Astrocyte (in vitro differentiated cells and primary cell): ENCODE measurements at regions not wholly inside any gene's neighbourhood (a gene's known extent, or its start where the extent isn't known, plus 50 kb on each side); places are given as distances from the start of the nearest gene placed in this dataset.

Experiments used
- EZH2 ChIP-seq: IDR thresholded peaks from 2 replicates; pipeline ENCODE4 v1.6.1; 2012; ENCODE audit warnings: mild to moderate bottlenecking, low read length, inconsistent platforms; ENCODE audit not compliant: insufficient read depth
- TF ChIP-seq, protein P1 (sequence below): IDR thresholded peaks from 2 replicates; pipeline ENCODE4 v1.5.1; 2011; ENCODE audit warnings: low read depth, mild to moderate bottlenecking, inconsistent platforms, low read length, moderate library complexity; ENCODE audit not compliant: insufficient read depth

DNA sequence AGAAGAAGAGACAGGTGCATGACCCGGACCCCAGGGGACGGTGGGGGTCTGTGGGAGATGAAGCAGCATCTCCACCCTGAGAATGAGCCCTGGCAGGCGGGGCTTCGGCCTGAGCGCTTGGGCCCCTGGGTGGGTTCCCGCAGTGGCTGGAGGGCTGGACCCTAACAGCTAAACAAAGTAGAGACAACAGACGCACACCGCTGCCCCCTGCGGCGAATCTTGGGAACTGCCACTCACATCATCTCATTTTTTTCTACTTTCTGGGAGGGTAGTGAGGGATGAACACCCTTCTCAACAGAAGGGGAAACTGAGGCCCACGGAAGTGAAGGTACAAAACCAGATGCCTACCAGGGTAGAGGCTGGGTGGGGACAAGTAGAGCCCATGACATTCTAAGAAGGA, 104.7 kb downstream of the RFLNA start:
- TF ChIP-seq, protein P1, sequence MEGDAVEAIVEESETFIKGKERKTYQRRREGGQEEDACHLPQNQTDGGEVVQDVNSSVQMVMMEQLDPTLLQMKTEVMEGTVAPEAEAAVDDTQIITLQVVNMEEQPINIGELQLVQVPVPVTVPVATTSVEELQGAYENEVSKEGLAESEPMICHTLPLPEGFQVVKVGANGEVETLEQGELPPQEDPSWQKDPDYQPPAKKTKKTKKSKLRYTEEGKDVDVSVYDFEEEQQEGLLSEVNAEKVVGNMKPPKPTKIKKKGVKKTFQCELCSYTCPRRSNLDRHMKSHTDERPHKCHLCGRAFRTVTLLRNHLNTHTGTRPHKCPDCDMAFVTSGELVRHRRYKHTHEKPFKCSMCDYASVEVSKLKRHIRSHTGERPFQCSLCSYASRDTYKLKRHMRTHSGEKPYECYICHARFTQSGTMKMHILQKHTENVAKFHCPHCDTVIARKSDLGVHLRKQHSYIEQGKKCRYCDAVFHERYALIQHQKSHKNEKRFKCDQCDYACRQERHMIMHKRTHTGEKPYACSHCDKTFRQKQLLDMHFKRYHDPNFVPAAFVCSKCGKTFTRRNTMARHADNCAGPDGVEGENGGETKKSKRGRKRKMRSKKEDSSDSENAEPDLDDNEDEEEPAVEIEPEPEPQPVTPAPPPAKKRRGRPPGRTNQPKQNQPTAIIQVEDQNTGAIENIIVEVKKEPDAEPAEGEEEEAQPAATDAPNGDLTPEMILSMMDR, result peak; percentile 37
- no peak for TF ChIP-seq EZH2
